Keratinocyte (primary cell): ENCODE measurements at regions not wholly inside any gene's neighbourhood (a gene's known extent, or its start where the extent isn't known, plus 50 kb on each side); places are given as distances from the start of the nearest gene placed in this dataset.

Experiments used
- DNase-seq: peaks from one replicate; pipeline ENCODE4 v3.0.0-alpha.2; 2011; ENCODE audit warnings: low read depth, missing footprints, low spot score
- FAIRE-seq: peaks from 2 replicates; lab custom pipeline; 2011; peaks lifted over from hg19 to GRCh38; lab: Jason Lieb, UNC
- H2AFZ ChIP-seq: 2 replicates; pipeline ENCODE4 v1.6.0; 2012; ENCODE audit warnings: low read length, control low read depth, inconsistent platforms; ENCODE audit not compliant: control insufficient read depth
- H3K27ac ChIP-seq: 2 replicates; pipeline ENCODE4 v1.5.1; 2011; ENCODE audit warnings: low read length; ENCODE audit not compliant: control insufficient read depth, insufficient read depth
- H3K27me3 ChIP-seq: 3 replicates; pipeline ENCODE4 v1.6.0; 2011; ENCODE audit warnings: low read length; ENCODE audit not compliant: control insufficient read depth, insufficient read depth; ENCODE audit errors: extremely low read depth
- H3K36me3 ChIP-seq, 2 experiments: 2 replicates in 1 of 2; 3 replicates in 1 of 2; pipeline ENCODE4 v1.5.1; 2011; ENCODE audit warnings: low read length in 2 of 2, mild to moderate bottlenecking in 1 of 2; ENCODE audit not compliant: control insufficient read depth in 2 of 2, insufficient read depth in 2 of 2; ENCODE audit errors: extremely low read depth in 1 of 2
- H3K4me1 ChIP-seq: 3 replicates; pipeline ENCODE4 v1.5.1; 2011; ENCODE audit warnings: low read length; ENCODE audit not compliant: control insufficient read depth, insufficient read depth; ENCODE audit errors: extremely low read depth
- H3K4me2 ChIP-seq: 3 replicates; pipeline ENCODE4 v1.6.0; 2011; ENCODE audit warnings: low read depth, low read length; ENCODE audit not compliant: control insufficient read depth, insufficient read depth; ENCODE audit errors: extremely low read depth
- H3K4me3 ChIP-seq, 3 experiments: fragments of 200-600 bp in 1 of 3; sonication (generic) in 1 of 3; 2 replicates in 2 of 3; 3 replicates in 1 of 3; pipeline ENCODE4 v1.5.1; 2011 to 2016; ENCODE audit warnings: low read length in 3 of 3, mild to moderate bottlenecking in 3 of 3, control low read depth in 2 of 3, inconsistent platforms in 1 of 3, low read depth in 1 of 3, mixed read lengths in 1 of 3, mixed run types in 1 of 3, moderate library complexity in 1 of 3; ENCODE audit not compliant: control insufficient read depth in 2 of 3, insufficient read depth in 2 of 3; ENCODE audit errors: extremely low read depth in 1 of 3
- H3K79me2 ChIP-seq: 2 replicates; pipeline ENCODE4 v1.6.0; 2012; ENCODE audit warnings: low read length; ENCODE audit not compliant: control insufficient read depth, insufficient read depth
- H3K9ac ChIP-seq: 3 replicates; pipeline ENCODE4 v1.6.0; 2011; ENCODE audit warnings: low read length; ENCODE audit not compliant: control insufficient read depth, insufficient read depth; ENCODE audit errors: extremely low read depth
- H3K9me1 ChIP-seq: 3 replicates; pipeline ENCODE4 v1.6.0; 2011; ENCODE audit warnings: low read length; ENCODE audit not compliant: control insufficient read depth, insufficient read depth; ENCODE audit errors: extremely low read depth
- H3K9me3 ChIP-seq: 2 replicates; pipeline ENCODE4 v1.5.1; 2012; ENCODE audit warnings: low read depth, low read length; ENCODE audit not compliant: control insufficient read depth
- H4K20me1 ChIP-seq: 3 replicates; pipeline ENCODE4 v1.6.0; 2011; ENCODE audit warnings: low read length; ENCODE audit not compliant: control insufficient read depth, insufficient read depth; ENCODE audit errors: extremely low read depth
- EZH2 ChIP-seq: IDR thresholded peaks from one replicate; pipeline ENCODE4 v1.6.1; 2012; ENCODE audit warnings: inconsistent platforms, mild to moderate bottlenecking, low read length, moderate library complexity
- dilution Hi-C: fragments of 300-500 bp; cut with MboI; formaldehyde crosslinking; loops from one replicate; pipeline ENCODE4 v1.7.0; 2020; ENCODE audit warnings: low sequenced_read_pairs; ENCODE audit not compliant: extremely low pct_ligation_motif_present
- TF ChIP-seq, protein P1 (sequence below), 3 experiments: IDR thresholded peaks in 1 of 3; conservative IDR thresholded peaks in 1 of 3; optimal IDR thresholded peaks in 1 of 3; 2 replicates in 2 of 3; 3 replicates in 1 of 3; pipeline versions ENCODE3 to v1.5.1; 2011; ENCODE audit warnings: low read length in 3 of 3, mild to moderate bottlenecking in 3 of 3, moderate library complexity in 2 of 3, control low read depth in 1 of 3, inconsistent platforms in 1 of 3; ENCODE audit not compliant: insufficient read depth in 2 of 3; ENCODE audit errors: extremely low read depth in 1 of 3

DNA sequence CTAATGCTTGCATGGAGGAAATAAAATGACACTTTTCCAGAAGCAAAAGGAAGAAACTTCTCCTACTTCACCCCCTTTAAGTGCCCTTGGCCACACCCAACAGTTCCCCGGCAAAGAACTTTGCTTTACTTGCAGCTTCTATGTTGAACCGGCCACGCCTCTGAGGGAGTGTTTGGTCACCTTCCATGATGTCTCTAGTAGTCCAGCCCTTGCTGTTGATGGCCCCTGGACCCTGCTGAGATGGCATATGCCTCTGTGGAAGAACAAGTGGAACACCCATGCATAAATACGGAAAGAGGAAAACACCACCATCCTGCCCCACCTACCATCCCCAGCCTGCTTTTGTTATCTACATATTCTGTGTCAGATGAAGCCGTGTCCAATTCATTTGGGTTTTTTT lies 218.3 kb upstream of the POU3F3 start:
- no peaks in the 10 kb centered on the region for H3K9me3 ChIP-seq
- H3K4me3 ChIP-seq = no peak overlapping the region
- H3K79me2 ChIP-seq = no peaks in the 10 kb centered on the region
- no peaks in the 10 kb centered on the region for H3K9me1 ChIP-seq
- H3K36me3 ChIP-seq = no peaks in the 10 kb centered on the region
- H2AFZ ChIP-seq = no peak overlapping the region
- H3K27ac ChIP-seq = no peak overlapping the region
- H4K20me1 ChIP-seq = no peaks in the 10 kb centered on the region
- H3K4me2 ChIP-seq = no peak overlapping the region
- no peaks in the 10 kb centered on the region for H3K27me3 ChIP-seq
- DNase-seq = no peak
- TF ChIP-seq, protein P1, sequence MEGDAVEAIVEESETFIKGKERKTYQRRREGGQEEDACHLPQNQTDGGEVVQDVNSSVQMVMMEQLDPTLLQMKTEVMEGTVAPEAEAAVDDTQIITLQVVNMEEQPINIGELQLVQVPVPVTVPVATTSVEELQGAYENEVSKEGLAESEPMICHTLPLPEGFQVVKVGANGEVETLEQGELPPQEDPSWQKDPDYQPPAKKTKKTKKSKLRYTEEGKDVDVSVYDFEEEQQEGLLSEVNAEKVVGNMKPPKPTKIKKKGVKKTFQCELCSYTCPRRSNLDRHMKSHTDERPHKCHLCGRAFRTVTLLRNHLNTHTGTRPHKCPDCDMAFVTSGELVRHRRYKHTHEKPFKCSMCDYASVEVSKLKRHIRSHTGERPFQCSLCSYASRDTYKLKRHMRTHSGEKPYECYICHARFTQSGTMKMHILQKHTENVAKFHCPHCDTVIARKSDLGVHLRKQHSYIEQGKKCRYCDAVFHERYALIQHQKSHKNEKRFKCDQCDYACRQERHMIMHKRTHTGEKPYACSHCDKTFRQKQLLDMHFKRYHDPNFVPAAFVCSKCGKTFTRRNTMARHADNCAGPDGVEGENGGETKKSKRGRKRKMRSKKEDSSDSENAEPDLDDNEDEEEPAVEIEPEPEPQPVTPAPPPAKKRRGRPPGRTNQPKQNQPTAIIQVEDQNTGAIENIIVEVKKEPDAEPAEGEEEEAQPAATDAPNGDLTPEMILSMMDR (optimal IDR thresholded peaks at IDR 0.05 in 1 of 3, IDR thresholded peaks at IDR 0.05 in 1 of 3, conservative IDR thresholded peaks at IDR 0.05 in 1 of 3; ENCODE audit: extremely low read depth in 1 of 3, insufficient read depth in 2 of 3, low read length in 3 of 3) = no peak
- no peak for TF ChIP-seq EZH2
- dilution Hi-C loops = no loop called here
- no peak for FAIRE-seq
- no peak overlapping the region for H3K9ac ChIP-seq
- no peaks in the 10 kb centered on the region for H3K4me1 ChIP-seq

DNA sequence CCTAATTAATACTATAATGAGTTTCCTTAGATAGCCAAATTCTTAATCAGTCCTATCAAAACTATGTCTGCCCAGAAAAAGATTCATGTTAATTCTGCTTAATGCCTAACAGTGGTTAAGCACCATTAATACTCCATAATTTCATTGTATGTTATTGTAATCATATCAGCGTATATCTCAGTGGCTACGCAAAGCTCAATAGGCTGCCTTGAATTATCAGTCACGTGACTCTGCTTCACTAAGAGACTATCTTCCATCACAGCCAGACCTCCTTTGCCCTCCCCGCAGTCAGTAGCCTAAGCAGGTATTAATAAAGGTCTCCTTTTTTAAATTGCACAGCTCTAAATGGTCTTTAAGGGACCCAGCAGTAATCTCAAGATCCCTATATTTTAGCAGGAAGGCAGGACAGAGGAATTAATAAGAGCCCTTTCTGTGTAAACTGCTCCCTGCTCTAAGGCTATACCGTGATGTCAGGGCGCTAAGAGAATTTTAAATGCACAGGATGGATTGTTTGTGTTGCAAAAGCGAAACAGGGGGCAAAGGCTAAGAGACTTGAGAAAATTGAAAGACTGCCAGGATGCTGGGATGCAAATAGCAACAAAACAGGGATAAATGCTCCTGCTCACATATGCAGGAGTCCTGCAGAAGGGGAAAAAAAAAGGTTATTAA lies 215.6 kb upstream of the POU3F3 start:
- no peaks in the 10 kb centered on the region for H4K20me1 ChIP-seq
- no peak for TF ChIP-seq EZH2
- TF ChIP-seq, protein P1 (optimal IDR thresholded peaks at IDR 0.05 in 1 of 3, IDR thresholded peaks at IDR 0.05 in 1 of 3, conservative IDR thresholded peaks at IDR 0.05 in 1 of 3; ENCODE audit: extremely low read depth in 1 of 3, insufficient read depth in 2 of 3, low read length in 3 of 3) = no peak
- H3K9me1 ChIP-seq = no peaks in the 10 kb centered on the region
- H3K4me3 ChIP-seq = no peak overlapping the region
- H3K9ac ChIP-seq = no peak overlapping the region
- no peak overlapping the region for H3K4me2 ChIP-seq
- dilution Hi-C loops = no loop called here
- H3K4me1 ChIP-seq = no peaks in the 10 kb centered on the region
- H3K79me2 ChIP-seq = no peaks in the 10 kb centered on the region
- H3K27ac ChIP-seq = no peak overlapping the region
- H3K9me3 ChIP-seq = no peaks in the 10 kb centered on the region
- DNase-seq (no peak), FAIRE-seq (no peak)
- no peaks in the 10 kb centered on the region for H3K36me3 ChIP-seq
- H2AFZ ChIP-seq = no peak overlapping the region
- H3K27me3 ChIP-seq = no peaks in the 10 kb centered on the region
